Sigmoid colon (tissue), 4 donors: ENCODE measurements at regions not wholly inside any gene's neighbourhood (a gene's known extent, or its start where the extent isn't known, plus 50 kb on each side); places are given as distances from the start of the nearest gene placed in this dataset.

Source experiments
- POLR2A ChIP-seq, 2 donors: fragments of 450-650 bp; IDR thresholded peaks; one replicate each; pipeline ENCODE4 v1.6.1; 2016; ENCODE audit warnings: antibody characterized with exemption in 2 of 2, mild to moderate bottlenecking in 2 of 2, moderate library complexity in 2 of 2
- POLR2AphosphoS5 ChIP-seq, 4 donors: sonication (generic); formaldehyde crosslinking; IDR thresholded peaks; one replicate each; pipeline ENCODE4 v1.6.1; 2017; ENCODE audit warnings: antibody characterized with exemption in 4 of 4
- TF ChIP-seq, protein P1 (sequence below), 4 experiments: fragments of 450-650 bp in 3 of 4; fragments of 200-600 bp in 1 of 4; IDR thresholded peaks; one replicate each; pipeline ENCODE4 v1.5.1; 2016 to 2019; ENCODE audit warnings: antibody characterized with exemption in 4 of 4, mild to moderate bottlenecking in 3 of 4, moderate library complexity in 2 of 4

DNA sequence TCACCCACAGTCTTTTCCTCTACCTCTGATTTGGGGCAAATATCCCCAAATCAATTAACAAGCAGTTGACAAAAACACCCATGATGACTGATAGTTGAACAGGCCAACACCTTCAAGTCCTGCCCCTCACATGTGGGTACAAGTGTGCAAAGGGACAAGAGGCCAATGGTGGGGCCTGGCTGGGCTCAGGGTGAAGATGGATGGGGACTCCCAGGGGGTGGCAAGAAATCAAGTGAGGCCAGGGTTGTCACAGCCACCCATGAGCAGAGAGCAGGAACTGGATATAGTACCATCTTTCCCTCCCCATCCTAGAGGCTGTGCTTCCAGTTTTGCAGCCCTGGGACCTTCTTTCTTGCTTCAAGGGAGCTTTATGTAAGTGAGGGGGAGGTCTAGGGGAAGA lies 270.2 kb upstream of the TOPAZ1 start:
- TF ChIP-seq, protein P1, sequence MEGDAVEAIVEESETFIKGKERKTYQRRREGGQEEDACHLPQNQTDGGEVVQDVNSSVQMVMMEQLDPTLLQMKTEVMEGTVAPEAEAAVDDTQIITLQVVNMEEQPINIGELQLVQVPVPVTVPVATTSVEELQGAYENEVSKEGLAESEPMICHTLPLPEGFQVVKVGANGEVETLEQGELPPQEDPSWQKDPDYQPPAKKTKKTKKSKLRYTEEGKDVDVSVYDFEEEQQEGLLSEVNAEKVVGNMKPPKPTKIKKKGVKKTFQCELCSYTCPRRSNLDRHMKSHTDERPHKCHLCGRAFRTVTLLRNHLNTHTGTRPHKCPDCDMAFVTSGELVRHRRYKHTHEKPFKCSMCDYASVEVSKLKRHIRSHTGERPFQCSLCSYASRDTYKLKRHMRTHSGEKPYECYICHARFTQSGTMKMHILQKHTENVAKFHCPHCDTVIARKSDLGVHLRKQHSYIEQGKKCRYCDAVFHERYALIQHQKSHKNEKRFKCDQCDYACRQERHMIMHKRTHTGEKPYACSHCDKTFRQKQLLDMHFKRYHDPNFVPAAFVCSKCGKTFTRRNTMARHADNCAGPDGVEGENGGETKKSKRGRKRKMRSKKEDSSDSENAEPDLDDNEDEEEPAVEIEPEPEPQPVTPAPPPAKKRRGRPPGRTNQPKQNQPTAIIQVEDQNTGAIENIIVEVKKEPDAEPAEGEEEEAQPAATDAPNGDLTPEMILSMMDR (IDR thresholded peaks at IDR 0.05) = no peak
- no peak for TF ChIP-seq POLR2A (IDR thresholded peaks at IDR 0.05)
- no peak for TF ChIP-seq POLR2AphosphoS5 (IDR thresholded peaks at IDR 0.05)
